HEK293 (cell line): ENCODE measurements at regions not wholly inside any gene's neighbourhood (a gene's known extent, or its start where the extent isn't known, plus 50 kb on each side); places are given as distances from the start of the nearest gene placed in this dataset.

ENCODE experiments used
- CTCF ChIA-PET: fragments of 350-600 bp; formaldehyde crosslinking; extraction: SDS; loops from one replicate; lab custom pipeline; 2021; ENCODE audit warnings: antibody characterized with exemption; lab: Yijun Ruan, JAX
- POLR2A ChIA-PET: fragments of 300-600 bp; formaldehyde crosslinking; extraction: SDS; loops from one replicate; lab custom pipeline; 2020; ENCODE audit warnings: antibody characterized with exemption, inconsistent platforms; lab: Yijun Ruan, JAX
- H3K27ac ChIP-seq: fragments of 200-500 bp; sonication (Bioruptor generic); 2 replicates; pipeline ENCODE4 v1.5.1; 2014; ENCODE audit warnings: low read depth, low read length, control low read depth, inconsistent platforms; ENCODE audit errors: extremely low read depth
- H3K36me3 ChIP-seq, 2 experiments: fragments of 200-500 bp in 1 of 2; sonication (Bioruptor generic) in 1 of 2; 1 replicate in 1 of 2; 2 replicates in 1 of 2; pipeline ENCODE4 v1.5.1; 2014 to 2017; ENCODE audit warnings: inconsistent platforms in 2 of 2, low read length in 2 of 2; ENCODE audit not compliant: control insufficient read depth in 2 of 2, insufficient read depth in 1 of 2
- H3K4me1 ChIP-seq: fragments of 200-500 bp; sonication (Bioruptor generic); 2 replicates; pipeline ENCODE4 v1.5.1; 2014; ENCODE audit warnings: mild to moderate bottlenecking, low read length, inconsistent platforms; ENCODE audit not compliant: control insufficient read depth, insufficient read depth
- H3K4me3 ChIP-seq: 2 replicates; pipeline ENCODE4 v1.5.1; 2011; ENCODE audit warnings: low read depth, mild to moderate bottlenecking, control low read depth, low read length, moderate library complexity
- H3K9me3 ChIP-seq: fragments of 200-500 bp; sonication (Bioruptor generic); 2 replicates; pipeline ENCODE4 v1.5.1; 2014; ENCODE audit warnings: low read depth, low read length, inconsistent platforms; ENCODE audit not compliant: control insufficient read depth, insufficient read depth
- GLIS1 ChIP-seq: fragments of 450-650 bp; formaldehyde crosslinking; IDR thresholded peaks from 2 replicates; pipeline ENCODE4 v1.5.1; 2016; ENCODE audit warnings: missing biosample characterization, missing genetic modification characterization
- GLIS2 ChIP-seq: fragments of 450-650 bp; formaldehyde crosslinking; IDR thresholded peaks from 2 replicates; pipeline ENCODE4 v1.5.1; 2016; ENCODE audit warnings: missing biosample characterization, missing genetic modification characterization
- RBAK ChIP-seq: fragments of 450-650 bp; formaldehyde crosslinking; IDR thresholded peaks from 2 replicates; pipeline ENCODE4 v1.5.1; 2016; ENCODE audit warnings: missing biosample characterization, missing genetic modification characterization
- TRIM28 ChIP-seq: IDR thresholded peaks from 2 replicates; pipeline ENCODE4 v1.6.1; 2011; ENCODE audit warnings: low read length, control low read depth, borderline replicate concordance
- ZNF140 ChIP-seq: fragments of 450-650 bp; formaldehyde crosslinking; IDR thresholded peaks from 2 replicates; pipeline ENCODE4 v1.5.1; 2016; ENCODE audit warnings: missing biosample characterization, missing genetic modification characterization
- ZNF146 ChIP-seq: fragments of 450-650 bp; formaldehyde crosslinking; IDR thresholded peaks from 2 replicates; pipeline ENCODE4 v1.5.1; 2016; ENCODE audit warnings: missing biosample characterization, missing genetic modification characterization
- ZNF155 ChIP-seq: fragments of 450-650 bp; formaldehyde crosslinking; IDR thresholded peaks from 2 replicates; pipeline ENCODE4 v1.5.1; 2016; ENCODE audit warnings: missing biosample characterization, missing genetic modification characterization
- ZNF174 ChIP-seq: fragments of 450-650 bp; formaldehyde crosslinking; IDR thresholded peaks from 2 replicates; pipeline ENCODE4 v1.5.0; 2017; ENCODE audit warnings: missing biosample characterization, mild to moderate bottlenecking, missing genetic modification characterization
- ZNF214 ChIP-seq: fragments of 450-650 bp; formaldehyde crosslinking; IDR thresholded peaks from 2 replicates; pipeline ENCODE4 v1.5.1; 2017; ENCODE audit warnings: missing biosample characterization, mild to moderate bottlenecking, missing genetic modification characterization, borderline replicate concordance
- ZNF266 ChIP-seq: fragments of 450-650 bp; formaldehyde crosslinking; IDR thresholded peaks from 2 replicates; pipeline ENCODE4 v1.5.1; 2016; ENCODE audit warnings: missing biosample characterization, missing genetic modification characterization, low read depth
- ZNF302 ChIP-seq: fragments of 450-650 bp; formaldehyde crosslinking; IDR thresholded peaks from 2 replicates; pipeline ENCODE4 v1.5.1; 2016; ENCODE audit warnings: missing biosample characterization, missing genetic modification characterization, low read depth
- ZNF311 ChIP-seq: fragments of 450-650 bp; formaldehyde crosslinking; IDR thresholded peaks from 2 replicates; pipeline ENCODE4 v1.5.1; 2017; ENCODE audit warnings: missing biosample characterization, missing genetic modification characterization, borderline replicate concordance
- ZNF521 ChIP-seq: fragments of 450-650 bp; formaldehyde crosslinking; IDR thresholded peaks from 2 replicates; pipeline ENCODE4 v1.5.1; 2017; ENCODE audit warnings: missing biosample characterization, mild to moderate bottlenecking, missing genetic modification characterization
- ZNF548 ChIP-seq: fragments of 450-650 bp; formaldehyde crosslinking; IDR thresholded peaks from 2 replicates; pipeline ENCODE4 v1.5.1; 2016; ENCODE audit warnings: missing biosample characterization, missing genetic modification characterization
- ZNF654 ChIP-seq: fragments of 450-650 bp; formaldehyde crosslinking; IDR thresholded peaks from 2 replicates; pipeline ENCODE4 v1.5.1; 2016; ENCODE audit warnings: low read depth, missing biosample characterization, missing genetic modification characterization
- ZNF701 ChIP-seq: fragments of 450-650 bp; formaldehyde crosslinking; IDR thresholded peaks from 2 replicates; pipeline ENCODE4 v1.5.1; 2016; ENCODE audit warnings: missing biosample characterization, missing genetic modification characterization
- TF ChIP-seq, protein P1 (sequence below): fragments of 450-650 bp; formaldehyde crosslinking; IDR thresholded peaks from 2 replicates; pipeline ENCODE4 v1.5.1; 2017; ENCODE audit warnings: missing biosample characterization, mild to moderate bottlenecking, missing genetic modification characterization, moderate library complexity
- TF ChIP-seq, protein P2 (sequence below): fragments of 450-650 bp; formaldehyde crosslinking; IDR thresholded peaks from 2 replicates; pipeline ENCODE4 v1.5.1; 2016; ENCODE audit warnings: missing biosample characterization, missing genetic modification characterization
- TF ChIP-seq, protein P3 (sequence below): fragments of 450-650 bp; formaldehyde crosslinking; IDR thresholded peaks from 2 replicates; pipeline ENCODE4 v1.5.1; 2016; ENCODE audit warnings: missing biosample characterization, missing genetic modification characterization, borderline replicate concordance
- TF ChIP-seq, protein P4 (sequence below): fragments of 450-650 bp; formaldehyde crosslinking; IDR thresholded peaks from 2 replicates; pipeline ENCODE4 v1.5.1; 2016; ENCODE audit warnings: missing biosample characterization, missing genetic modification characterization
- TF ChIP-seq, protein P5 (sequence below): IDR thresholded peaks from 2 replicates; pipeline ENCODE4 v1.6.1; 2011; ENCODE audit warnings: mild to moderate bottlenecking, low read depth, low read length, borderline replicate concordance
- TF ChIP-seq, protein P6 (sequence below): fragments of 450-650 bp; IDR thresholded peaks from 2 replicates; pipeline ENCODE4 v1.5.1; 2018; ENCODE audit warnings: missing biosample characterization, missing genetic modification characterization

DNA sequence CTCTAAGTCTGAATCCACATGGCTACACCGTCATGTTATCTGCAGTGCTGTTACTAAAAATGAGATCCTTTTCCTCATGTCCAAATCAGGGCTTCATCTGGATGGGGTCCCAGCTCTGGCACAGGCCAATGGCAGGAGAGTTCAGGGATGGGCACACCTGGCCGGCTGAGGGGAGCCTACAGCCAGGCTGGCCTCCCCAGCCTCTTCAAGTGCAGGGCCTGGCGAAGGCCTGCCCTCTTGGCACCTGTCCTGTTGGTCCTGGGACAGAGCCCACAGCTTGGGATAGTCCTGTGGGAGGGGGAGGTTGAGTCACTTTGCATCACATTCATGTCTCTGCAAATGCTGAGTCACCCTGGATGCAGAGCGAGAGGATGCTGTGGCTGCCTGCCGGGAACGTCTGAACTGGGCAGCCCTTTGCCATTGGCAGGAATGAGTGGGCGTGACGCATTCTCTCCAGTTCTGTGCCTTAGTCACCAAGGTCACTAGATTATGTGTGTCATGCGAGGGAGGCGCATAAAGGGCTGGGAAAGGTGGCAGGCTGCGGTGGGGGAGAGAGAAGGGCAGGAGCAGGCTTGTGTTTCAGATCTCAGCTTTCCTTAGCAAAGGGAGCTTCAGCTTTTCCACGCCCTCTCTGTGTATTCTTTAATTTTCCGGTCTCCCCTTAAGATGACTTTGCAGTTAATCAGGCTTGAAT, 223.2 kb upstream of the ECI2 start:
- Histone ChIP-seq H3K4me3 (no peak overlapping the region), H3K27ac (no peak overlapping the region; the same call in 1 of the 2 replicates), H3K9me3 (no peaks in the 10 kb centered on the region), H3K4me1 (0 out of 2 replicates have a peak, but pooled peaks cover 3% of the 10 kb centered on the region), H3K36me3 (no peaks in the 10 kb centered on the region)
- ChIA-PET CTCF (interaction anchor here (0.5 to 1.3 kb wide), 4 partner anchors 10 to 205 kb away, joined by 3 to 4 read pairs (median 3); no protein-coding TSS in a partner anchor), POLR2A (interaction anchor here (0.9 to 2.0 kb wide), 3 partner anchors 9 to 78 kb away, joined by 3 to 5 read pairs (median 4); no protein-coding TSS in a partner anchor)
- TF ChIP-seq ZNF654 (no peak), GLIS2 (no peak), ZNF302 (tag by site-specific recombination) (no peak), ZNF548 (tag by site-specific recombination) (no peak), ZNF155 (tag by site-specific recombination) (no peak), ZNF146 (tag by site-specific recombination) (no peak), ZNF521 (tag by site-specific recombination) (no peak), ZNF140 (tag by site-specific recombination) (no peak), ZNF266 (tag by site-specific recombination) (no peak), ZNF214 (tag by site-specific recombination) (no peak), ZNF174 (no peak), GLIS1 (no peak), TRIM28 (no peak; the same call in 1 of the 2 replicates), RBAK (tag by site-specific recombination) (no peak), ZNF311 (no peak), ZNF701 (tag by site-specific recombination) (no peak)
- TF ChIP-seq, protein P1, sequence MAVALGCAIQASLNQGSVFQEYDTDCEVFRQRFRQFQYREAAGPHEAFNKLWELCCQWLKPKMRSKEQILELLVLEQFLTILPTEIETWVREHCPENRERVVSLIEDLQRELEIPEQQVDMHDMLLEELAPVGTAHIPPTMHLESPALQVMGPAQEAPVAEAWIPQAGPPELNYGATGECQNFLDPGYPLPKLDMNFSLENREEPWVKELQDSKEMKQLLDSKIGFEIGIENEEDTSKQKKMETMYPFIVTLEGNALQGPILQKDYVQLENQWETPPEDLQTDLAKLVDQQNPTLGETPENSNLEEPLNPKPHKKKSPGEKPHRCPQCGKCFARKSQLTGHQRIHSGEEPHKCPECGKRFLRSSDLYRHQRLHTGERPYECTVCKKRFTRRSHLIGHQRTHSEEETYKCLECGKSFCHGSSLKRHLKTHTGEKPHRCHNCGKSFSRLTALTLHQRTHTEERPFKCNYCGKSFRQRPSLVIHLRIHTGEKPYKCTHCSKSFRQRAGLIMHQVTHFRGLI (tag by site-specific recombination): no peak
- TF ChIP-seq, protein P2, sequence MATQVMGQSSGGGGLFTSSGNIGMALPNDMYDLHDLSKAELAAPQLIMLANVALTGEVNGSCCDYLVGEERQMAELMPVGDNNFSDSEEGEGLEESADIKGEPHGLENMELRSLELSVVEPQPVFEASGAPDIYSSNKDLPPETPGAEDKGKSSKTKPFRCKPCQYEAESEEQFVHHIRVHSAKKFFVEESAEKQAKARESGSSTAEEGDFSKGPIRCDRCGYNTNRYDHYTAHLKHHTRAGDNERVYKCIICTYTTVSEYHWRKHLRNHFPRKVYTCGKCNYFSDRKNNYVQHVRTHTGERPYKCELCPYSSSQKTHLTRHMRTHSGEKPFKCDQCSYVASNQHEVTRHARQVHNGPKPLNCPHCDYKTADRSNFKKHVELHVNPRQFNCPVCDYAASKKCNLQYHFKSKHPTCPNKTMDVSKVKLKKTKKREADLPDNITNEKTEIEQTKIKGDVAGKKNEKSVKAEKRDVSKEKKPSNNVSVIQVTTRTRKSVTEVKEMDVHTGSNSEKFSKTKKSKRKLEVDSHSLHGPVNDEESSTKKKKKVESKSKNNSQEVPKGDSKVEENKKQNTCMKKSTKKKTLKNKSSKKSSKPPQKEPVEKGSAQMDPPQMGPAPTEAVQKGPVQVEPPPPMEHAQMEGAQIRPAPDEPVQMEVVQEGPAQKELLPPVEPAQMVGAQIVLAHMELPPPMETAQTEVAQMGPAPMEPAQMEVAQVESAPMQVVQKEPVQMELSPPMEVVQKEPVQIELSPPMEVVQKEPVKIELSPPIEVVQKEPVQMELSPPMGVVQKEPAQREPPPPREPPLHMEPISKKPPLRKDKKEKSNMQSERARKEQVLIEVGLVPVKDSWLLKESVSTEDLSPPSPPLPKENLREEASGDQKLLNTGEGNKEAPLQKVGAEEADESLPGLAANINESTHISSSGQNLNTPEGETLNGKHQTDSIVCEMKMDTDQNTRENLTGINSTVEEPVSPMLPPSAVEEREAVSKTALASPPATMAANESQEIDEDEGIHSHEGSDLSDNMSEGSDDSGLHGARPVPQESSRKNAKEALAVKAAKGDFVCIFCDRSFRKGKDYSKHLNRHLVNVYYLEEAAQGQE: no peak
- TF ChIP-seq, protein P3, sequence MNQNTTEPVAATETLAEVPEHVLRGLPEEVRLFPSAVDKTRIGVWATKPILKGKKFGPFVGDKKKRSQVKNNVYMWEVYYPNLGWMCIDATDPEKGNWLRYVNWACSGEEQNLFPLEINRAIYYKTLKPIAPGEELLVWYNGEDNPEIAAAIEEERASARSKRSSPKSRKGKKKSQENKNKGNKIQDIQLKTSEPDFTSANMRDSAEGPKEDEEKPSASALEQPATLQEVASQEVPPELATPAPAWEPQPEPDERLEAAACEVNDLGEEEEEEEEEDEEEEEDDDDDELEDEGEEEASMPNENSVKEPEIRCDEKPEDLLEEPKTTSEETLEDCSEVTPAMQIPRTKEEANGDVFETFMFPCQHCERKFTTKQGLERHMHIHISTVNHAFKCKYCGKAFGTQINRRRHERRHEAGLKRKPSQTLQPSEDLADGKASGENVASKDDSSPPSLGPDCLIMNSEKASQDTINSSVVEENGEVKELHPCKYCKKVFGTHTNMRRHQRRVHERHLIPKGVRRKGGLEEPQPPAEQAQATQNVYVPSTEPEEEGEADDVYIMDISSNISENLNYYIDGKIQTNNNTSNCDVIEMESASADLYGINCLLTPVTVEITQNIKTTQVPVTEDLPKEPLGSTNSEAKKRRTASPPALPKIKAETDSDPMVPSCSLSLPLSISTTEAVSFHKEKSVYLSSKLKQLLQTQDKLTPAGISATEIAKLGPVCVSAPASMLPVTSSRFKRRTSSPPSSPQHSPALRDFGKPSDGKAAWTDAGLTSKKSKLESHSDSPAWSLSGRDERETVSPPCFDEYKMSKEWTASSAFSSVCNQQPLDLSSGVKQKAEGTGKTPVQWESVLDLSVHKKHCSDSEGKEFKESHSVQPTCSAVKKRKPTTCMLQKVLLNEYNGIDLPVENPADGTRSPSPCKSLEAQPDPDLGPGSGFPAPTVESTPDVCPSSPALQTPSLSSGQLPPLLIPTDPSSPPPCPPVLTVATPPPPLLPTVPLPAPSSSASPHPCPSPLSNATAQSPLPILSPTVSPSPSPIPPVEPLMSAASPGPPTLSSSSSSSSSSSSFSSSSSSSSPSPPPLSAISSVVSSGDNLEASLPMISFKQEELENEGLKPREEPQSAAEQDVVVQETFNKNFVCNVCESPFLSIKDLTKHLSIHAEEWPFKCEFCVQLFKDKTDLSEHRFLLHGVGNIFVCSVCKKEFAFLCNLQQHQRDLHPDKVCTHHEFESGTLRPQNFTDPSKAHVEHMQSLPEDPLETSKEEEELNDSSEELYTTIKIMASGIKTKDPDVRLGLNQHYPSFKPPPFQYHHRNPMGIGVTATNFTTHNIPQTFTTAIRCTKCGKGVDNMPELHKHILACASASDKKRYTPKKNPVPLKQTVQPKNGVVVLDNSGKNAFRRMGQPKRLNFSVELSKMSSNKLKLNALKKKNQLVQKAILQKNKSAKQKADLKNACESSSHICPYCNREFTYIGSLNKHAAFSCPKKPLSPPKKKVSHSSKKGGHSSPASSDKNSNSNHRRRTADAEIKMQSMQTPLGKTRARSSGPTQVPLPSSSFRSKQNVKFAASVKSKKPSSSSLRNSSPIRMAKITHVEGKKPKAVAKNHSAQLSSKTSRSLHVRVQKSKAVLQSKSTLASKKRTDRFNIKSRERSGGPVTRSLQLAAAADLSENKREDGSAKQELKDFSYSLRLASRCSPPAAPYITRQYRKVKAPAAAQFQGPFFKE (tag by site-specific recombination): no peak
- TF ChIP-seq, protein P4, sequence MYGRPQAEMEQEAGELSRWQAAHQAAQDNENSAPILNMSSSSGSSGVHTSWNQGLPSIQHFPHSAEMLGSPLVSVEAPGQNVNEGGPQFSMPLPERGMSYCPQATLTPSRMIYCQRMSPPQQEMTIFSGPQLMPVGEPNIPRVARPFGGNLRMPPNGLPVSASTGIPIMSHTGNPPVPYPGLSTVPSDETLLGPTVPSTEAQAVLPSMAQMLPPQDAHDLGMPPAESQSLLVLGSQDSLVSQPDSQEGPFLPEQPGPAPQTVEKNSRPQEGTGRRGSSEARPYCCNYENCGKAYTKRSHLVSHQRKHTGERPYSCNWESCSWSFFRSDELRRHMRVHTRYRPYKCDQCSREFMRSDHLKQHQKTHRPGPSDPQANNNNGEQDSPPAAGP (tag by site-specific recombination): peak; percentile 99
- TF ChIP-seq, protein P5, sequence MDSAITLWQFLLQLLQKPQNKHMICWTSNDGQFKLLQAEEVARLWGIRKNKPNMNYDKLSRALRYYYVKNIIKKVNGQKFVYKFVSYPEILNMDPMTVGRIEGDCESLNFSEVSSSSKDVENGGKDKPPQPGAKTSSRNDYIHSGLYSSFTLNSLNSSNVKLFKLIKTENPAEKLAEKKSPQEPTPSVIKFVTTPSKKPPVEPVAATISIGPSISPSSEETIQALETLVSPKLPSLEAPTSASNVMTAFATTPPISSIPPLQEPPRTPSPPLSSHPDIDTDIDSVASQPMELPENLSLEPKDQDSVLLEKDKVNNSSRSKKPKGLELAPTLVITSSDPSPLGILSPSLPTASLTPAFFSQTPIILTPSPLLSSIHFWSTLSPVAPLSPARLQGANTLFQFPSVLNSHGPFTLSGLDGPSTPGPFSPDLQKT: no peak
- TF ChIP-seq, protein P6, sequence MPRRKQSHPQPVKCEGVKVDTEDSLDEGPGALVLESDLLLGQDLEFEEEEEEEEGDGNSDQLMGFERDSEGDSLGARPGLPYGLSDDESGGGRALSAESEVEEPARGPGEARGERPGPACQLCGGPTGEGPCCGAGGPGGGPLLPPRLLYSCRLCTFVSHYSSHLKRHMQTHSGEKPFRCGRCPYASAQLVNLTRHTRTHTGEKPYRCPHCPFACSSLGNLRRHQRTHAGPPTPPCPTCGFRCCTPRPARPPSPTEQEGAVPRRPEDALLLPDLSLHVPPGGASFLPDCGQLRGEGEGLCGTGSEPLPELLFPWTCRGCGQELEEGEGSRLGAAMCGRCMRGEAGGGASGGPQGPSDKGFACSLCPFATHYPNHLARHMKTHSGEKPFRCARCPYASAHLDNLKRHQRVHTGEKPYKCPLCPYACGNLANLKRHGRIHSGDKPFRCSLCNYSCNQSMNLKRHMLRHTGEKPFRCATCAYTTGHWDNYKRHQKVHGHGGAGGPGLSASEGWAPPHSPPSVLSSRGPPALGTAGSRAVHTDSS (tag by site-specific recombination): no peak
